ENCODE measurements at regions not wholly inside any gene's neighbourhood (a gene's known extent, or its start where the extent isn't known, plus 50 kb on each side); places are given as distances from the start of the nearest gene placed in this dataset.

DNA sequence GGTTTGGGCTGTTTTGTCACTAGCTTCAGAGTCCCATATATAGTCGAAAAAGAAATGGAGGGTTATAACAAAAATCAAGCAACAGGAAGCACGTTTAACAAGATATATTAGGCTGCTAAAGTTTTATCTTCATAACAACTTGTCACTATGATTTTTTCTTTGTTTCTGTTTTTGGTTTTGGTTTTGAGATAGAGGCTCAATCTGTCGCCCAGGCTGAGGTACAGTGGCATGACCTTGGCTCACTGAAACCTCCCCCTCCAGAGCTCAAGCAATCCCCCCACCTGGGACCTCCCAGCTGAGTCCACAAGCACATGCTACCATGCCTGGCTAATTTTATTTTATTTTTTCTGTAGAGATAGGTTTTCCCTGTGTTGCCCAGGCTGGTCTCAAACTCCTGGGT lies 2664.4 kb downstream of the ARAP2 start:
- CTCF ChIA-PET = no interaction called here
- TF ChIP-seq, protein P1, sequence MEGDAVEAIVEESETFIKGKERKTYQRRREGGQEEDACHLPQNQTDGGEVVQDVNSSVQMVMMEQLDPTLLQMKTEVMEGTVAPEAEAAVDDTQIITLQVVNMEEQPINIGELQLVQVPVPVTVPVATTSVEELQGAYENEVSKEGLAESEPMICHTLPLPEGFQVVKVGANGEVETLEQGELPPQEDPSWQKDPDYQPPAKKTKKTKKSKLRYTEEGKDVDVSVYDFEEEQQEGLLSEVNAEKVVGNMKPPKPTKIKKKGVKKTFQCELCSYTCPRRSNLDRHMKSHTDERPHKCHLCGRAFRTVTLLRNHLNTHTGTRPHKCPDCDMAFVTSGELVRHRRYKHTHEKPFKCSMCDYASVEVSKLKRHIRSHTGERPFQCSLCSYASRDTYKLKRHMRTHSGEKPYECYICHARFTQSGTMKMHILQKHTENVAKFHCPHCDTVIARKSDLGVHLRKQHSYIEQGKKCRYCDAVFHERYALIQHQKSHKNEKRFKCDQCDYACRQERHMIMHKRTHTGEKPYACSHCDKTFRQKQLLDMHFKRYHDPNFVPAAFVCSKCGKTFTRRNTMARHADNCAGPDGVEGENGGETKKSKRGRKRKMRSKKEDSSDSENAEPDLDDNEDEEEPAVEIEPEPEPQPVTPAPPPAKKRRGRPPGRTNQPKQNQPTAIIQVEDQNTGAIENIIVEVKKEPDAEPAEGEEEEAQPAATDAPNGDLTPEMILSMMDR (IDR thresholded peaks at IDR 0.05; ENCODE audit: insufficient read depth, low read length, missing control alignments) = no peak
- POLR2A ChIA-PET = no interaction called here
- no peak for DNase-seq (ENCODE audit: low read depth, low spot score)
- H3K4me3 ChIP-seq (ENCODE audit: low read depth, low read length) = no peak overlapping the region

DNA sequence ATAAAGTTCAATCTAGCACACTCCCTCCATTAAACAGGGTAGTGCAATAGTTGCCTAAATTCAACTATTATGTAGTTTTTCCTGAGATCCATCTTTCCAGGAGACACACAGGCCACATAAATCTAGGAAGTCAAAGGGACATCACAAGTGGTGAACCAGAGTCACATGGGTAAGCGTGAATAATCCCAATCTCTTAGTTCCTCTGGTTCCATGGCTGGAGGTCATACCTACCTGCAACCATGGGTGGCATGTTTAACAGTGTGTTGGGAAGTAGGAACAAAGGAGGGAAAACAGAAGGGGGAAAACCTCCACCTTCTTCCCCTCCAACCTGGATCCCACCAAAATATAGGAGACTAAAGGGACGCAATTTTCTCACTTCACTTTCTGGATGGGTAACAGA lies 2651.6 kb downstream of the ARAP2 start:
- no peak for DNase-seq (ENCODE audit: low read depth, low spot score)
- TF ChIP-seq, protein P1 (IDR thresholded peaks at IDR 0.05; ENCODE audit: insufficient read depth, low read length, missing control alignments) = no peak
- ChIA-PET POLR2A (no interaction called here), CTCF (no interaction called here)
- no peak overlapping the region for H3K4me3 ChIP-seq (ENCODE audit: low read depth, low read length)

DNA sequence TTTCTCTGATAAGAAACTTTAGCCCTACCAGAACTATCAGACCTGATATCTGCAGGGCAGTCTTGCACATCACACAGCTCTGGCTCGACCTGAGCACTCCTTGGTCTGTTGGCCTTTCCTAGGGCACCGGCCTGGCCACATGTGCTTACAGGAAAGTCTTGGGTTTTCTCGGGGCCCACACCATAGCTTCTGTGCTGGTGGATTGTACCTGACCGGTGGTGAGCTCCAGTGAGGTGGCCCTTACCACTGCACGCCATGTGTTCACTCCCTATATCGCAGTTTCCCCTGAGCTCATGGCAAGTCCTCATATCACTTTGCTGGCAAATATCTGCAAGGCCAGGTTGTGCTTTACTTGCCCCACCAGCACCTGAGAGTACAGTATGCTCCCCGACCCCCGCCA lies 2637.4 kb downstream of the ARAP2 start:
- TF ChIP-seq, protein P1 (IDR thresholded peaks at IDR 0.05; ENCODE audit: insufficient read depth, low read length, missing control alignments) = no peak
- ChIA-PET POLR2A (no interaction called here), CTCF (no interaction called here)
- DNase-seq (ENCODE audit: low read depth, low spot score) = no peak
- no peak overlapping the region for H3K4me3 ChIP-seq (ENCODE audit: low read depth, low read length)

DNA sequence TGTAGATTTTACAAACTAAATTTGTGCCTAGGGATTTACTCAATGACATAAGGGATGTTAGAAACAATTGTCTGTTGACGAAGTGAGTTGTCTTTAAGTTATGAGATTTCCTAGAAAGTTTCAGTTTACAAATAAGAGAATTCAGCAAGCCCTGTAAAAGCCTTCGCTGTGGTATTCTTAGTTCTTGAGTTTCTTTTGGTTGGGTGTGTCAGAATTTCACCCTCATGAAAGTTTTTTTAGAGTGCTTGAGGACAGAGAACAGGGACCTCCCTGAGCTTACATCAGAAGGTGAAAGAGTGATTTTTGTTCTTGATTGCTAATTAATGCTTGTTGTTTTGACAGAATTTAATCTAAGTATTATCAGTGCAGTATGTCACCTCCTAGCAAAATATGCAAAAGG lies 2628.2 kb downstream of the ARAP2 start:
- no peak overlapping the region for H3K4me3 ChIP-seq (ENCODE audit: low read depth, low read length)
- ChIA-PET POLR2A (no interaction called here), CTCF (no interaction called here)
- no peak for DNase-seq (ENCODE audit: low read depth, low spot score)
- TF ChIP-seq, protein P1 (IDR thresholded peaks at IDR 0.05; ENCODE audit: insufficient read depth, low read length, missing control alignments) = no peak

DNA sequence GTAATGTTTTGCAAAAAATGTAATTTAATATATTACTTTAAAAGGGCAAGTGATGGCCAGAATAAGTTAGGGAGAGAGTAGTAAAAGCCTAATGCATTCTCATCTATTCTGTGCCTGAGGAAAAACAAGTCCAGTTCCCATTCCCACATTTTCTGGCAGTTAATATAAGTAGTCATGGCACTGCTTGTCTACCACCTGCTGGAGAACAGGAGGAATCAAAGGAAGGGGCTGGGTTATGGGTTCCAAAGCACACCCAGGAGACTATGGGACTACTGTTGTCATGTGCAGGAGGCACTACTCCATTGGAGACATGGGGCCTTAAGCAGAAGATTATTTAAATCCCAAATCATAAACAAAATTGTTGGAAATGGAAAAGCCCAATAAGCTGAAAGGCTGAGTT lies 2618.6 kb downstream of the ARAP2 start:
- TF ChIP-seq, protein P1 (IDR thresholded peaks at IDR 0.05; ENCODE audit: insufficient read depth, low read length, missing control alignments) = no peak
- POLR2A ChIA-PET = no interaction called here
- DNase-seq (ENCODE audit: low read depth, low spot score) = no peak

DNA sequence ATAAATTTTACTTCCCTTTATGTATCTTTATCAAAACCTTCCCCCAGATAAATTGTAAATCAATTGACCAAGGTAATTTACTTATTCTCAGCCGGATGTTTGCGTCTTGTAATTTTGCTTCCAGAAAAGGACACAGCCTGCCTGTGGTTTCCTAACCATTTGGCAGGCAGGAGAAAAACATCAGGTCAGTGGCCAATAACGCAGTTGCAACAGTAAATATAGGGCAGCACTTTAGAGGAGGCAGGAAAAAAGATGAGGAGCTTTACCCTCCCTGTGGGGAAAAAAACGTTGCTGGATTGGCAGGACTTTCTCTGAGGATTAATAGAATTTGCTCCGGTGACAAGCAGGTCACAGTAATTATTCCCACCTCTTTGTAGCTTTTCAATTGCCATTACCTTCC lies 2618.1 kb downstream of the ARAP2 start:
- CTCF ChIA-PET = no interaction called here
- H3K4me3 ChIP-seq (ENCODE audit: low read depth, low read length) = no peak overlapping the region
- TF ChIP-seq, protein P1 (IDR thresholded peaks at IDR 0.05; ENCODE audit: insufficient read depth, low read length, missing control alignments) = no peak
- POLR2A ChIA-PET = no interaction called here
- DNase-seq (ENCODE audit: low read depth, low spot score) = no peak

More for the DNA sequence above, 2618.6 kb downstream of the ARAP2 start:
- no peak overlapping the region for H3K4me3 ChIP-seq (ENCODE audit: low read depth, low read length)
- CTCF ChIA-PET = no interaction called here
